ENCODE measurements at regions not wholly inside any gene's neighbourhood (a gene's known extent, or its start where the extent isn't known, plus 50 kb on each side); places are given as distances from the start of the nearest gene placed in this dataset.

DNA sequence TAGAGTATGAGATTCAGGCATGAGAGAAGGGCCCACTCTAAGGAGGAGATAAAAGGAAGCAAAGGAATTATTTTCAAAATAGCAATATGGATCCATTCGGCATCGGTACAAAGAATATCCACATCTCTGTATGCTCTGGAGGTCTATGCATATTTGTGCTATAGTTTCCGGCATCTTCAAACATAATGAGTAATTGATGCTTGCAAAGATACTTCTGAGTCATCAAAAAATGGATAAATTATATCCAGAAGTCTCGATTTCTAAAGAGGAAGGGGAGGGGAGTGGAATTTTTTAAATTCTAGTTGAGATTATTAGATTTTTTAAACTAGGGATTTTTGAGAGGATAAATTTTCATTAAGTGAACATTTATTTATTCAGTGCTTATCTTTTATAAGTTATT, 72.9 kb upstream of the KIAA1217 start:
- no peak overlapping the region for H3K18ac ChIP-seq (ENCODE audit: extremely low read depth, low read length)
- H2BK12ac ChIP-seq (ENCODE audit: low read depth, low read length): no peak overlapping the region
- H3K4ac ChIP-seq (replicated peaks; ENCODE audit: insufficient read length, low read depth, low read length): no peak overlapping the region
- no peak overlapping the region for H2BK15ac ChIP-seq (ENCODE audit: low read length)
- no peak overlapping the region for H4K91ac ChIP-seq (replicated peaks; ENCODE audit: insufficient read length, low read length)
- ChIA-PET CTCF (ENCODE audit: partially characterized antibody) (interaction anchor here (0.6 kb wide), 1 partner anchor 144 kb away, joined by 4 read pairs; no protein-coding TSS in a partner anchor), POLR2A (ENCODE audit: partially characterized antibody) (no interaction called here)
- no peak overlapping the region for H3K56ac ChIP-seq (replicated peaks; ENCODE audit: insufficient read length, low read depth, low read length)
- FAIRE-seq (no peak), DNase-seq (ENCODE audit: low read depth in 1 of 2, low spot score in 2 of 2) (no peak)
- no peaks in the 10 kb centered on the region for H3K79me2 ChIP-seq (ENCODE audit: control insufficient read depth in 1 of 2, insufficient read depth in 2 of 2, low read length in 2 of 2)
- 73% methylated on average over 4 of the region's 4 CpGs; no CpG with 5 or more reads in 1 of the 2 experiments for WGBS, 2 experiments (ENCODE audit: extremely low coverage in 1 of 2, insufficient coverage in 1 of 2, insufficient read length in 1 of 2, insufficient replicate concordance in 2 of 2, low coverage in 1 of 2, low lambda C conversion rate in 2 of 2, missing lambda C conversion rate in 1 of 2)
- no peak overlapping the region for H4K8ac ChIP-seq (ENCODE audit: extremely low read depth, insufficient read depth, low read length)
- no peak overlapping the region for H3K23ac ChIP-seq (ENCODE audit: insufficient read length)
- no peak overlapping the region for H3K27ac ChIP-seq (ENCODE audit: low read depth, low read length)
- H2BK5ac ChIP-seq (ENCODE audit: low read depth, low read length): no peak overlapping the region
- H3K36me3 ChIP-seq (ENCODE audit: control insufficient read depth in 2 of 4, insufficient read depth in 4 of 4, low read length in 3 of 4): no peaks in the 10 kb centered on the region
- no peaks in the 10 kb centered on the region for H3K27me3 ChIP-seq (replicated peaks in 1 of 4; ENCODE audit: control insufficient read depth in 3 of 4, extremely low read depth in 1 of 4, insufficient read depth in 3 of 4, low read length in 3 of 4)
- no peak overlapping the region for H2BK120ac ChIP-seq (replicated peaks; ENCODE audit: low read depth, low read length)
- H2BK20ac ChIP-seq (ENCODE audit: low read length): no peak overlapping the region
- H3K9ac ChIP-seq (replicated peaks in 1 of 4; ENCODE audit: extremely low read depth in 1 of 4, low read depth in 3 of 4, low read length in 3 of 4): no peak overlapping the region
- H4K20me1 ChIP-seq (replicated peaks in 1 of 2; ENCODE audit: control insufficient read depth in 1 of 2, insufficient read depth in 2 of 2, low read length in 2 of 2): no peaks in the 10 kb centered on the region
- no peak overlapping the region for H2AFZ ChIP-seq (ENCODE audit: low read length)
- H3K23me2 ChIP-seq (ENCODE audit: low read depth, low read length): no peaks in the 10 kb centered on the region
- no peak overlapping the region for H2AK5ac ChIP-seq (ENCODE audit: low read depth, low read length)
- H3K4me2 ChIP-seq (ENCODE audit: insufficient read depth in 1 of 2, low read depth in 2 of 2, low read length in 2 of 2): no peak overlapping the region
- H4K5ac ChIP-seq (ENCODE audit: insufficient read length, low read depth, low read length): no peak overlapping the region
- H3K4me1 ChIP-seq (replicated peaks in 1 of 4; ENCODE audit: control insufficient read depth in 3 of 4, insufficient read depth in 4 of 4, low read length in 3 of 4): no peaks in the 10 kb centered on the region
- TF ChIP-seq RBBP5 (IDR thresholded peaks at IDR 0.05; ENCODE audit: borderline replicate concordance, low read depth, low read length): no peak
- TF ChIP-seq JUN (IDR thresholded peaks at IDR 0.05; ENCODE audit: low read depth, low read length): no peak
- no peak for TF ChIP-seq RFX5 (IDR thresholded peaks at IDR 0.05; ENCODE audit: borderline replicate concordance, low read depth, low read length)
- TF ChIP-seq, protein P1, sequence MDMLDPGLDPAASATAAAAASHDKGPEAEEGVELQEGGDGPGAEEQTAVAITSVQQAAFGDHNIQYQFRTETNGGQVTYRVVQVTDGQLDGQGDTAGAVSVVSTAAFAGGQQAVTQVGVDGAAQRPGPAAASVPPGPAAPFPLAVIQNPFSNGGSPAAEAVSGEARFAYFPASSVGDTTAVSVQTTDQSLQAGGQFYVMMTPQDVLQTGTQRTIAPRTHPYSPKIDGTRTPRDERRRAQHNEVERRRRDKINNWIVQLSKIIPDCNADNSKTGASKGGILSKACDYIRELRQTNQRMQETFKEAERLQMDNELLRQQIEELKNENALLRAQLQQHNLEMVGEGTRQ (IDR thresholded peaks at IDR 0.05; ENCODE audit: low read length): no peak
- TF ChIP-seq SUZ12 (IDR thresholded peaks at IDR 0.05; ENCODE audit: low read length): no peak
- no peak for TF ChIP-seq POU5F1 (IDR thresholded peaks at IDR 0.05; ENCODE audit: low read depth, low read length)
- no peak for TF ChIP-seq SAP30 (IDR thresholded peaks at IDR 0.05; ENCODE audit: insufficient read depth, insufficient replicate concordance, low read length)
- TF ChIP-seq SRF (IDR thresholded peaks at IDR 0.05; ENCODE audit: low read depth, low read length): no peak
- no peak for TF ChIP-seq BACH1 (IDR thresholded peaks at IDR 0.05; ENCODE audit: low read length)
- TF ChIP-seq EGR1 (IDR thresholded peaks at IDR 0.05; ENCODE audit: borderline replicate concordance, low read depth, low read length): no peak
- TF ChIP-seq SIN3A (conservative IDR thresholded peaks at IDR 0.05 in 1 of 2, IDR thresholded peaks at IDR 0.05 in 1 of 2; ENCODE audit: low read depth in 1 of 2, low read length in 2 of 2): no peak
- no peak overlapping the region for H3K14ac ChIP-seq (ENCODE audit: insufficient read length)
- no peaks in the 10 kb centered on the region; the same call in 1 of the 2 replicates for H3K79me1 ChIP-seq (ENCODE audit: low read depth, low read length)
- H3K4me3 ChIP-seq (ENCODE audit: extremely low read depth in 1 of 4, insufficient read depth in 2 of 4, low read depth in 3 of 4, low read length in 4 of 4): no peak overlapping the region
- H3K9me3 ChIP-seq (ENCODE audit: insufficient read depth in 2 of 2, low read depth in 1 of 2, low read length in 1 of 2): peaks cover 4 to 8% of the 10 kb centered on the region in 2 experiments; a peak in 2 of 4 replicates
